22Rv1 (cell line): ENCODE measurements at regions not wholly inside any gene's neighbourhood (a gene's known extent, or its start where the extent isn't known, plus 50 kb on each side); places are given as distances from the start of the nearest gene placed in this dataset.

Experiments used
- ZFX ChIP-seq: fragments of 450-650 bp; IDR thresholded peaks from 2 replicates; pipeline ENCODE4 v1.6.1; 2017; ENCODE audit warnings: antibody characterized with exemption, borderline replicate concordance
- TF ChIP-seq, protein P1 (sequence below): fragments of 450-650 bp; IDR thresholded peaks from 2 replicates; pipeline ENCODE4 v1.5.1; 2017; ENCODE audit warnings: mild to moderate bottlenecking

GRCh38 chr2:120985997-120986651 is 250.5 kb downstream of the GLI2 start:
- TF ChIP-seq, protein P1, sequence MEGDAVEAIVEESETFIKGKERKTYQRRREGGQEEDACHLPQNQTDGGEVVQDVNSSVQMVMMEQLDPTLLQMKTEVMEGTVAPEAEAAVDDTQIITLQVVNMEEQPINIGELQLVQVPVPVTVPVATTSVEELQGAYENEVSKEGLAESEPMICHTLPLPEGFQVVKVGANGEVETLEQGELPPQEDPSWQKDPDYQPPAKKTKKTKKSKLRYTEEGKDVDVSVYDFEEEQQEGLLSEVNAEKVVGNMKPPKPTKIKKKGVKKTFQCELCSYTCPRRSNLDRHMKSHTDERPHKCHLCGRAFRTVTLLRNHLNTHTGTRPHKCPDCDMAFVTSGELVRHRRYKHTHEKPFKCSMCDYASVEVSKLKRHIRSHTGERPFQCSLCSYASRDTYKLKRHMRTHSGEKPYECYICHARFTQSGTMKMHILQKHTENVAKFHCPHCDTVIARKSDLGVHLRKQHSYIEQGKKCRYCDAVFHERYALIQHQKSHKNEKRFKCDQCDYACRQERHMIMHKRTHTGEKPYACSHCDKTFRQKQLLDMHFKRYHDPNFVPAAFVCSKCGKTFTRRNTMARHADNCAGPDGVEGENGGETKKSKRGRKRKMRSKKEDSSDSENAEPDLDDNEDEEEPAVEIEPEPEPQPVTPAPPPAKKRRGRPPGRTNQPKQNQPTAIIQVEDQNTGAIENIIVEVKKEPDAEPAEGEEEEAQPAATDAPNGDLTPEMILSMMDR: no peak
- TF ChIP-seq ZFX: no peak
